GM20431 (cell line): ENCODE measurements at regions not wholly inside any gene's neighbourhood (a gene's known extent, or its start where the extent isn't known, plus 50 kb on each side); places are given as distances from the start of the nearest gene placed in this dataset.
"Not testable (repeated sequence)": the region's sequence is repeated elsewhere in the genome, so short reads cannot be mapped to it uniquely, and the experiment has no call there.

Experiments used
- in situ Hi-C: fragments of 300-500 bp; cut with MseI, MboI; formaldehyde crosslinking; loops from one replicate; pipeline ENCODE4 v1.15.0; 2020; ENCODE audit warnings: low sequenced_read_pairs; ENCODE audit not compliant: unreplicated experiment

GRCh38 chr12:105423237-105423636 lies 92.7 kb downstream of the C12orf75 start:
- in situ Hi-C loops: no loop called here

DNA sequence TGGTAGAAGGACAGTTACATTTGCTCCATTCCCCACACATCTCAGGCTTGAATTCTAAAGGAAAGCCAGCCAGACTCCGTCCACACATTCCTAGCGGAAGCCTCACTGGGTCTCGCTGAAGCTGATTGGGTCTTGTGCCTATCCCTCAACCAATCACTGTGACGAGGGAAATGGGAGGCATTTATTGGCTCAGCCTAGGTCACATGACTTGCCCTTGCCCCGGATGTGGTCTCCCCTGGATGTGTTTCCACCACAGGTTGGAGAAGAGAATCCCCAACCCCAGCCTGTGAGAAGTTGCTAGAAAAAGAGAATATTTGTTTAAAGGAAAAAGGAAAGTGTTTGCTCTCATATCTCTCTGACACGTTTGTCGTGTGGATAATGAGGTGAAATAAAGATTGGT lies 93.4 kb downstream of the C12orf75 start:
- in situ Hi-C loops: no loop called here

DNA sequence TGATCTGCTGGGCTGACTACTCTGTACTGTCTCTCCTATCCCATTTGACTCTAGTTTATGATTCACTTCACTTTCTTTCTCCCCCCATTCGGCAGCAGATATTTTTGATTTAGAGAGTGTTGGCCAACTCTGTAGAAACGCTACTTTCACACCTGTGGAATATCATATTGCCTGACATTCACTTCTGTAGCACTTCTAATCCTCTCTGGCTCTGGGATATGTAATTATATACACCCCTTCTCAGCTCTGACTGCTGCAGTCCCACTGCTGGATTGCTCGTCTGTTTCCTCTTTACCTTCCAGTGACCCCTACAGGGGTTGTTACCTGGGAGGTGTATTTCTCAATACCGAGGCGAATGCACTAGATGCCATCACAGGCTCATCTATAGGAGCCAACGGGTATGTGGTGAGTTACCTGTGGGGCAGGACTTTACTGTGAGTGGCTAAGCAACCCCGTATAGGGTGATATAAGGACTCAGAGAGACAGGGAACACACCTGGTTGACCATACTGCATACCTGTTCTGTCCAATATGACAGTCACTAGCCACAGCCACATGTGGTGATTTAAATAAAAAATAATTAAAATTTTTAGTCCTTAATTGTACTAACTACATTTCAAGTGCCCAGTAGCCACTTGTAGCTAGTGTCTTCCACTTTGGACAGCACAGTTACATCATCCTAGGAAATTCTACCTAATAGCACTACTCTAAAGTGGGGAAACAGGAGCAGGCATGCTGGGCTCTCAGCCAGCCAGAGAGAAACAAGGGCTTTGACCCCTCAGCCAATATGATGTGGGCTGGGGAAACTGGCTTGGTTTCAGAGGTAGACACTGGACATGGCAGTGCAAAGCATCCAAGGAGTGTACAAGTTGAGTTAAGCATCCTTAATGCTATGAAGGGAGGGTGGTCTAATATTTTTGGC lies 95.0 kb downstream of the C12orf75 start:
- in situ Hi-C loops: no loop called here

- in situ Hi-C loops: no loop called here
Observed at GRCh38 chr12:105426766-105427165, 96.3 kb downstream of the C12orf75 start.

DNA sequence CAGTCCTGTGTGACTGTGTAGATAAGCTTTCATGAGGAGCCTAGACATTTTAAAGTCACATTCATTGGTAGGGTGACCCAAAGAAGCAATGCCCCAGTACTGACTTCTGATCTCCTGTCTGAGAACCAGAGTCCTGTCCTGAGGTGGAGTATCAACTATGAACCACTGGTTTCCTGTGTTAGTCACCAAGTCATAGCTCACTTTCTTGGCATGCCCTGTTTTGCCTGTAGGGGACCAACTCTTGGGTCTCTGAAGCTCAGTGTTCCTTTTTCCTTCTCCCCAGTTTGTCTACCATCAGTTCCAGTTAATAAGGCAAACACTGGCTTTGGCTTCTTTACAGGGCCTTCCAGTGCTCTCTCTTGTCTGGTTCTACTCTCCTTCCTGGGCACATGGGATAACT lies 97.4 kb downstream of the C12orf75 start:
- in situ Hi-C loops: no loop called here

DNA sequence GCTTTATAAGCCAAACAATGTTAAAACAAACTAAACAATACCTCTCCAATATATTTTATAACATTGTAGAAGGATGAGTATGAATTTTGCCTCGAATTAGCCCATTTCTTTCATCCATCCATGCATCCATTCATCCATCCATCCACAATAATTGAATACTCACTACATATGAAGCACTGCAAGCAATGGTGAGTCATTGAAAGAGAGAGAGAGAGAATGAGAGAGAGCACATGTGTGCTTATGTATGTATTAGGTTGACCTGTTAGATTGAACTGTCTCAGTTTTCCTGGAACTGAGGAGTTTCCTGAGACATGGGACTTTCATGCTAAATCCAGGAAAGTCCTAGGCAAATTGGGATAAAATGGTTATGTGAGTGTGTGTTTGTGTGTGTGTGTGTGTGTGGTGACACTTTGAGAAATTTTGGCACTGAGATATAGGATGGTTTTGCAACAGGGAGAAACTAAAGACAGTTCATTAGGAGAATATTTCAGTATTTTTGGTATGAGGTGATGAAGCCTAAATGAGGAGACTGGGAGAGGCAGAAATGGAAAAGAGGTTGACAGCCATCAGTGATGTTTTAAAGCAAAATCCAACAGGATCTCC lies 98.4 kb downstream of the C12orf75 start:
- in situ Hi-C loops: no loop called here

DNA sequence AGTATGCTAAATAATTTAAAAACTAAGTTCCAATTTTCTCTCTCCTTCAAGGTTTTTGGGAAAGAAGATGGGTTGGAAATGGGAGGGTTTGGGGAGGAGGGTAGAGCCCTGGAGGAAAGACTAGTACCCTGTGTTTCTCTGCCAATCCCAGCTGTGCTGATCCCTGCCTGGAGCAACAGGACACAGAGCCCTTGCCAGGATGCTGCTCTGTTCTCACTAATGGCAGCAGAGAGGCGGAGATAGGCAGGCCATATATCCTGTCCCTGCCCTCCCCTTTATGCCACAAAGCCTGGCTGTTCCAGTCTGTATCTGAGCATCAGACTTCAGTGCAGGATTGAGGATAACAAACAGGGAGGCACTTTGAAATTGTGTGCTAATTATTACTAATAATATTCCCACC lies 99.0 kb downstream of the C12orf75 start:
- in situ Hi-C loops: no loop called here

DNA sequence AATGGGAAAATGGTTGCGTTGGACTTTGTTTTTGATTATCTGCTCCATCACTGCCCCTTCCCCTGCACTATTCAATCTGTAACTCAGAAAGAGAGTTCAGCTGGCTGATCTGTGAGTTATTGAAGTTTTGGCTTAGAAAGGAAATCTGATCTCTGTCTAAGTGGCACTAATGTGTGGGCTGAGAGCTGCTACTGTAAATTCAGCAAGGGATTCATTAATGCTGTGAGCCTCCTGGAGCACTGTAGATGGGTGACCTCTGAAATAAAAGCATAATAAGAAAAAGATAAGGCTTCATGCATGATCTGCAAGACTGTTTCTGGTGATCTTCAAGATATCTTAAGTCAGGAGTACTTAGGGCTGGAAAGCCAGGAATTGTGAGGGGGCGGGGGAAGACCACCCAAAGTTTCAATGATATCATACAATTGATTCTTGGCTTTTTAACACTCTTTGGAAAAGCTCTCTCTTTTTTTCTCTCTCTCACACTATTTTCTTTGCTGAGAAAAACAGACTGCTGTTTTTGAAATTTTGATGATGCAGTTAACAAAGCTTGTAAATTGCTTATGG lies 101.1 kb downstream of the C12orf75 start:
- in situ Hi-C loops: no loop called here

- in situ Hi-C loops: no loop called here
Observed at GRCh38 chr12:105433804-105434203, 103.3 kb downstream of the C12orf75 start.

DNA sequence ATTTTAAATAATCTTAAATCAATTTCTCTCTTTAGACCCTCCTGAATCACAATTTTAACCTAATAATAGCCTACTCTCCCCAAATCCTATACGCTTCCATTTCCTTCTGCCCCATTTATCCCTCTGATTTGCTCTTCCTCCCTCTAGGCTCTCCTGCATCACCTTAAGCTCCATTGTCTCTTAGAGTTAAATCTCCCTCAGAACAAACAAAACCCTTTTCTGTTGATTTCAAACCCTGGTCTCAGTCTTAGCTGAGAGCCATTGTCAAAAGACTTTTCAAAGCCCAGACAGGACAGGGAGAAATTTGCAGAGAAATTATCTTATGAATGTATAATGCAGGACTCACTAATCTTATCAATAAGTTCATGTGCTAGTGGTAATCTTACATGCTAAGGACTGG lies 106.1 kb downstream of the C12orf75 start:
- in situ Hi-C loops: no loop called here

- in situ Hi-C loops: no loop called here
Observed at GRCh38 chr12:105440037-105440664, 109.7 kb downstream of the C12orf75 start.

DNA sequence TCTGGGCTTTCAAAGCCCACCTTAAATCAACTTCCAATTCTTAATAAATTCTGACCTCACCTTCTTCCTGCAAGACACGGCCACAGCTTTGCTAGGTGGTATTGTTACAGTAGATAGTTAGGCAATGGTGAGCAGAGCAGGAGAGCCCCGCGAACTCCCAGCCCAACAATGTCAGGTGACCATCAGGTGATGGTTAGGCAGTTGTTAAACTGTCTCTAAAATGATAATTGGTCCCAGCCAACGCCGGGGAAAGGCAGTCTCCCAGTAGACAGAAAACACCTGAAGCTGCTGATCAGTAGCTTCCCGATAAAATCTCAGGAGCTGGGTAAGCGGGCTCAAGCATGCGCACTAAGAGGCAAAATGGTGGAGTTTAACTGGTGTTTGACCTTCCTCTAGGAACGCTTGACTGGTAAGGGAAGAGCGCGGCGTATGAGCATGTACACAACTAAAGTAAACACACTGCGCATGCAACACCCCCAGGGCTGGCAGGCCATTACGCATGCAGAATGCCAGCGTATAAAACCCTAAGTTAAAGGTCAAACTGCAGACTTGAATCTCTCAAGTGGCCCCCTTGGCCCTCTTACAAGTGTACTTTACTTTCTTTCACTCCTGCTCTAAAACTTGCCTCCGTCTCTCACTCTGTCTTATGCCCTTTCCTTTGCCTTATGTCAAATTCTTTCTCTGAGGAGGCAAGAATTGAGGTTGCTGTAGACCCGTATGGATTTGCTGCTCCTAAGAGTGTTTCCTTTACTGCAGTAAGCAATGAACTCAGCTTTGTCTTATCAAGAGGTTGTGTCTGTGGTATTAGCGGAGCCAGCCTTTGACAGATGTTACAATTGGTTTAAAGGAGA lies 113.5 kb downstream of the C12orf75 start:
- in situ Hi-C loops: no loop called here

GRCh38 chr12:105444653-105445102 lies 114.2 kb downstream of the C12orf75 start:
- in situ Hi-C loops: no loop called here

DNA sequence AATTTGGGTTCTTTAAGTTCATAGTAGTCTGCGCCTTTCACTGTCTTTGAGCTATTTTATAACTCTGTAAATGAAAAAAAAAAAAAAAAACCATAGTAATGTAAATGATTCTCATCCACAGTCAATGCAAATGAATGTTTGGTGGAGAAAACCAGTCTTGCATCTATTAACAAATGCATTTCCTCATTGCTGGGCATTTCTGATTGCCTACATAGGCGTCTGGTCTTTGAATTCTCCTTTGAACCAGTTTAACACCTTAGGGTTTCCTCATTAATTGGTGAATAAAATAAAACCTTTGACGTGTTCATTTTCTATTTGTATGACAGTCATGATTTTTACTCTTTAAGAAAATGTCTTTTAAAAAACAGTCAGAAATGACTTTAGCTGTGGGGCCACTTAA lies 114.8 kb downstream of the C12orf75 start:
- in situ Hi-C loops: no loop called here

- in situ Hi-C loops: no loop called here
Observed at GRCh38 chr12:105445649-105446048, 115.2 kb downstream of the C12orf75 start.

DNA sequence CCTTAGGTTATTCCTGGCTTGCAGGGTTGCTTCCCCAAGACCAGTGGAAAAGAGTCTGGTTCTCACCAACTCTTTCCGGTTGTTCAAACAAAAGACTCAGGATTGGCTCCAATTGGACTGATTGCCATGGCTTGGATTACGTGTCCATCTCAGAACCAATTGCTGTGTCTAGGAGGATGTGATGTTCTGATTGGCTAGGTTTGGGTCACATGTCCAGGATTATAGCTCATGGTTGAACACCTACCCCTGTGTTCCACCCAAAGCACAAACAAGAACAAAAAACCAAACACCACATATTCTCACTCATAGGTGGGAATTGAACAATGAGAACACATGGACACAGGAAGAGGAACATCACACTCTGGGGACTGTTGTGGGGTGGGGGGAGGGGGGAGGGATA lies 116.0 kb downstream of the C12orf75 start:
- in situ Hi-C loops: not testable (repeated sequence)

- in situ Hi-C loops: no loop called here
Observed at GRCh38 chr12:105449431-105449830, 118.9 kb downstream of the C12orf75 start.

- in situ Hi-C loops: no loop called here
Observed at GRCh38 chr12:105451211-105451610, 120.7 kb downstream of the C12orf75 start.

- in situ Hi-C loops: no loop called here
Observed at GRCh38 chr12:105451798-105452197, 121.3 kb downstream of the C12orf75 start.

DNA sequence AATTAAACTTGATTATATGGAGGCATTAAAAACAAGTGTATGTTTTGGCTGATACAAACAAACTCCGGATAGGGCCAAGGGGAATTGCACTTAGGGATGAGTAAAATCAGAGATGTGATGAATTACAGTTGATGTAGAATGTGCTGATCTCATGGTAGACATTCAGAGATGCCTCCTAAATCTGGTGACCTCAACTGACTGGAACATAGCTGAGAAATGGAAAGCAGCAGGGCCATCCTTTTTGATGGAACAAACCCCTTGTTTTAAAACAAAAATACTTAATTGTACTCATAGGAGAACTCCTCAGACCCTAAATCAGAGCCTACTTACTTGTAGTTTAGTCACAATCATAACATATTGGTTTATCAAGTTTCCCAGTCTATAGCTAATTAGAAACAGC lies 122.8 kb downstream of the C12orf75 start:
- in situ Hi-C loops: no loop called here
